NT2/D1 (cell line): ENCODE measurements at regions not wholly inside any gene's neighbourhood (a gene's known extent, or its start where the extent isn't known, plus 50 kb on each side); places are given as distances from the start of the nearest gene placed in this dataset.

ENCODE experiments used
- DNase-seq: peaks from one replicate; pipeline ENCODE4 v3.0.0-alpha.2; 2011; ENCODE audit warnings: low read depth, low spot score
- H3K27me3 ChIP-seq: 2 replicates; pipeline ENCODE4 v1.6.0; 2011; ENCODE audit warnings: mild to moderate bottlenecking; ENCODE audit not compliant: insufficient read length, insufficient read depth
- H3K36me3 ChIP-seq: 2 replicates; pipeline ENCODE4 v1.6.1; 2011; ENCODE audit warnings: mild to moderate bottlenecking, low read length, mixed read lengths; ENCODE audit not compliant: insufficient read depth, insufficient read length
- H3K4me1 ChIP-seq: 2 replicates; pipeline ENCODE4 v1.5.1; 2011; ENCODE audit not compliant: insufficient read depth, insufficient read length
- H3K4me3 ChIP-seq: 2 replicates; pipeline ENCODE4 v1.5.1; 2011; ENCODE audit warnings: low read depth; ENCODE audit not compliant: insufficient read length
- H3K9ac ChIP-seq: 2 replicates; pipeline ENCODE4 v1.6.0; 2011; ENCODE audit warnings: low read depth; ENCODE audit not compliant: insufficient read length
- H3K9me3 ChIP-seq: 2 replicates; pipeline ENCODE4 v1.5.1; 2011; ENCODE audit warnings: mild to moderate bottlenecking, low read length; ENCODE audit not compliant: insufficient read depth
- SUZ12 ChIP-seq: IDR thresholded peaks from 2 replicates; pipeline ENCODE4 v1.6.1; 2011; ENCODE audit not compliant: insufficient read length, insufficient read depth; ENCODE audit errors: extremely low read depth
- YY1 ChIP-seq: IDR thresholded peaks from 2 replicates; pipeline ENCODE4 v1.6.1; 2011; ENCODE audit not compliant: insufficient read length, insufficient read depth
- ZNF274 ChIP-seq: IDR thresholded peaks from 2 replicates; pipeline ENCODE4 v1.6.1; 2011; ENCODE audit warnings: mild to moderate bottlenecking, low read depth, low read length

DNA sequence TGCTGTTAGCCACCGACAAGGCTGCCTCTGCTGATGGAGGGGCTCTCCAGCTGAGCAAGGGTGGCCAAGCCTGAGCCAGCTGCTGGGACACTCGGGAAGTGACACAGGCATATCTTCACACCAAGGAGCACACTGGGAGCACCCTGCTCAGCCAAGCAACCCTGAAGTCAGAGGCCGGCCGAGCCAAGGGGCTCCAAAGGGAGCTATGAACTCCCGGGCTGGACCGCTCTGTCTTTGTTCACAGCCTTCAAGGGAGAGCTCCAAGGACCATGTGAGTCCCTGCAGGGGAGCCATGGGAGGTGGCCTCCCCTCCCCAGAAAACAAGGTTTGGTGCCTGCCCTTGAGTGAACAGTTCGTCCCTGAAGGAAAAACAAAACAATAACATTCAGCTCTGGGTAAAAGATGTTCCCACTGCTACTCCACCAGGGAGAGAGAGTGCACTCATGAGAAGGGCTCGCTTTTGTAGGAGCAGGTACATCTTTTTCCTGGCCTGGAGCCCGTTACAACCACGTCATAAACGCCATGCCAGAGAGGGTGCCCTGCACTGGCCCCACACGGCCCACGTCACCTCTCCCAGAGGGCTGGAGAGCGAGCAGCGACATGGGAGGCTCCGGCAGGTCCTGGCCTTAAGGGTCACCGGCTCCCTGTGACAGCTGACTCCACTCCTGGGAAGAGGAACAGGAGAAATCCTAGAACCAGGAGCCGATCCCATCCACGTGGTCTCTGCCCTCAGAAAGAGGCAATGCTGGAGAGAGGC is 56.3 kb upstream of the SLC25A33 start:
- Histone ChIP-seq H3K36me3 (no peaks in the 10 kb centered on the region), H3K4me1 (peaks cover 7% of the 10 kb centered on the region), H3K27me3 (no peaks in the 10 kb centered on the region), H3K4me3 (no peak overlapping the region), H3K9ac (no peak overlapping the region), H3K9me3 (no peaks in the 10 kb centered on the region)
- DNase-seq = no peak
- no peak for TF ChIP-seq YY1
- TF ChIP-seq ZNF274 = no peak
- no peak for TF ChIP-seq SUZ12

DNA sequence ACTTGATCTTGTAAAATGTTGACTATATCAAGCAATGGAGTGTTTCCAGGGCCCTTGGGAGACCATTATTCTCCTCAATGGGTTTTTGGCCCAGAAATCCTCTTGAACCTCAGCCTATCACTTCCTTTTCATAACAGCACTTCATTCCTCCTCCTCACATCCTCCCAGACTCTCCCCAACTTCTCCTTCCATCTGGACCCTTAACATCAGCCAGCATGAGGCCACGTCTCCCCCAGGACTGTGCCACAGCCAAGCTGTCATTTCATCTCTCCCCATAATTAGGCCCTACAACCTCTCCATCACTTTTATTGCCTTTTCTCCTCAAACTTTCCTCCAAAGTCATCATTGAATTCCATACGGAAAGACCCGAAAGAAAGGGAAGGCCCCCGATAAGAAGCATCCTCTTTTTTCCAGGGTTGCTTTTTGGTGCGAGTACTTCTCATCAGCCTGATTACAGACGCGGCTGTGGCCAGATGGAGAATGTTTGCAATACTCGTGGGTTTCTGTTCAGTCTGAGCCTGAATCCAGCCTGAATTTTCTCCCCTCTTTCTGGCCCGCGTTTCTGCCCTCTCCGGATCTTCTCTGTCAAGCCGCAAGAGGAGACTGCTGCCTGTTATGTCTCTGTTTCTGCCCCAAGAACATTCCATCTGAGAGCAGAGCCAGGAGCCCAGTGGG is 52.7 kb upstream of the SLC25A33 start:
- Histone ChIP-seq H3K4me1 (peaks cover 4% of the 10 kb centered on the region), H3K36me3 (no peaks in the 10 kb centered on the region), H3K9me3 (no peaks in the 10 kb centered on the region), H3K27me3 (no peaks in the 10 kb centered on the region), H3K9ac (no peak overlapping the region), H3K4me3 (no peak overlapping the region)
- TF ChIP-seq ZNF274 = no peak
- TF ChIP-seq YY1 = no peak
- TF ChIP-seq SUZ12 = no peak
- DNase-seq = no peak
